ENCODE measurements at regions not wholly inside any gene's neighbourhood (a gene's known extent, or its start where the extent isn't known, plus 50 kb on each side); places are given as distances from the start of the nearest gene placed in this dataset.
"Not testable (repeated sequence)": the region's sequence is repeated elsewhere in the genome, so short reads cannot be mapped to it uniquely, and the experiment has no call there.

DNA sequence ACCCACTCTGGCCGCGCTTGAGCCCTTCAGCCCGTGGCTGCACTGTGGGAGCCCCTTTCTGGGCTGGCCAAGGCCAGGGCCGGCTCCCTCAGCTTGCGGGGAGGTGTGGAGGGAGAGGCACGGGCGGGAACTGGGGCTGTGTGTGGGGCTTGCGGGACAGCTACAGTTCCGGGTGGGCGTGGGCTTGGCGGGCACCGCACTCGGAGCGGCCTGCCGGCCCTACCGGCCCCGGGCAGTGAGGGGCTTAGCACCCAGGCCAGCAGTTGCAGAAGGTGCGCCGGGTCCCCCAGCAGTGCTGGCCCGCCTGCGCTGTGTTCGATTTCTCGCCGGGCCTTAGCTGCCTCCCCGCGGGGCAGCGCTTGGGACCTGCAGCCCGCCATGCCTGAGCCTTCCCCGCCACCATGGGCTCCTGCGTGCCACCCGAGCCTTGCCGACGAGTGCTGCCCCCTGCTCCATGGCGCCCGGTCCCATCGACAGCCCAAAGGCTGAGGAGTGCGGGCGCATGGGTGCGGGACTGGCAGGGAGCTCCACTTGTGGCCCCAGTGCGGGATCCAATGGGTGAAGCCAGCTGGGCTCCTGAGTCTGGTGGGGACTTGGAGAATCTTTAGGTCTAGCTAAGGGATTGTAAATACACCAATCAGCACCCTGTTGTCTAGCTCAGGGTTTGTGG lies 173.7 kb upstream of the FIGN start:
- no peak overlapping the region for H3K4me3 ChIP-seq (ENCODE audit: low read depth, low read length)
- TF ChIP-seq, protein P1, sequence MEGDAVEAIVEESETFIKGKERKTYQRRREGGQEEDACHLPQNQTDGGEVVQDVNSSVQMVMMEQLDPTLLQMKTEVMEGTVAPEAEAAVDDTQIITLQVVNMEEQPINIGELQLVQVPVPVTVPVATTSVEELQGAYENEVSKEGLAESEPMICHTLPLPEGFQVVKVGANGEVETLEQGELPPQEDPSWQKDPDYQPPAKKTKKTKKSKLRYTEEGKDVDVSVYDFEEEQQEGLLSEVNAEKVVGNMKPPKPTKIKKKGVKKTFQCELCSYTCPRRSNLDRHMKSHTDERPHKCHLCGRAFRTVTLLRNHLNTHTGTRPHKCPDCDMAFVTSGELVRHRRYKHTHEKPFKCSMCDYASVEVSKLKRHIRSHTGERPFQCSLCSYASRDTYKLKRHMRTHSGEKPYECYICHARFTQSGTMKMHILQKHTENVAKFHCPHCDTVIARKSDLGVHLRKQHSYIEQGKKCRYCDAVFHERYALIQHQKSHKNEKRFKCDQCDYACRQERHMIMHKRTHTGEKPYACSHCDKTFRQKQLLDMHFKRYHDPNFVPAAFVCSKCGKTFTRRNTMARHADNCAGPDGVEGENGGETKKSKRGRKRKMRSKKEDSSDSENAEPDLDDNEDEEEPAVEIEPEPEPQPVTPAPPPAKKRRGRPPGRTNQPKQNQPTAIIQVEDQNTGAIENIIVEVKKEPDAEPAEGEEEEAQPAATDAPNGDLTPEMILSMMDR (IDR thresholded peaks at IDR 0.05; ENCODE audit: insufficient read depth, low read length, missing control alignments) = no peak
- CTCF ChIA-PET = no interaction called here
- no peak for DNase-seq (ENCODE audit: low read depth, low spot score)
- POLR2A ChIA-PET = no interaction called here

GRCh38 chr2:163906410-163906809 lies 170.6 kb upstream of the FIGN start:
- no peak for DNase-seq (ENCODE audit: low read depth, low spot score)
- no peak overlapping the region for H3K4me3 ChIP-seq (ENCODE audit: low read depth, low read length)
- ChIA-PET POLR2A (no interaction called here), CTCF (interaction anchor here (1.5 kb wide), 1 partner anchor 8 kb away, joined by 4 read pairs; no protein-coding TSS in a partner anchor)
- TF ChIP-seq, protein P1 (IDR thresholded peaks at IDR 0.05; ENCODE audit: insufficient read depth, low read length, missing control alignments) = no peak

DNA sequence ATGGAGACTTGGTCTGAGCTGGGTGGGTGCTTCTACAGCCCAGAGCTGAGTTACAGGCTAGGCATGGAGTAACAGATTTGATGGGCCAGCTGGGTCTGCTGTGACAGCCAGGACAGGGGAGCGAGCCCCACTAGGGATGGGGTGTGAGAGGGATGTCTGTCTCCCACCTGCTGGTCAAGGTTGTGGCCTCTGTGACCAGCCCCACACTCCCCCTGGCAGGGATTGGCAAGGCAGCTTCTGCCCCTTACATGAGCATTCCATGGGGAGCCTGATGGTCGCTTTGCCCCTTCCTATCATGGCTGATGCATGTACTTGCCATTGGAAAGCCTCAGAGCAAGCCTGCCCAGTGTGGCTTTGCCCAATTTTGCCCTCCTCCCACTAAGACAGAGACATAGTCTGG lies 162.0 kb upstream of the FIGN start:
- ChIA-PET POLR2A (no interaction called here), CTCF (no interaction called here)
- TF ChIP-seq, protein P1 (IDR thresholded peaks at IDR 0.05; ENCODE audit: insufficient read depth, low read length, missing control alignments) = no peak
- DNase-seq (ENCODE audit: low read depth, low spot score) = no peak
- H3K4me3 ChIP-seq (ENCODE audit: low read depth, low read length) = no peak overlapping the region

DNA sequence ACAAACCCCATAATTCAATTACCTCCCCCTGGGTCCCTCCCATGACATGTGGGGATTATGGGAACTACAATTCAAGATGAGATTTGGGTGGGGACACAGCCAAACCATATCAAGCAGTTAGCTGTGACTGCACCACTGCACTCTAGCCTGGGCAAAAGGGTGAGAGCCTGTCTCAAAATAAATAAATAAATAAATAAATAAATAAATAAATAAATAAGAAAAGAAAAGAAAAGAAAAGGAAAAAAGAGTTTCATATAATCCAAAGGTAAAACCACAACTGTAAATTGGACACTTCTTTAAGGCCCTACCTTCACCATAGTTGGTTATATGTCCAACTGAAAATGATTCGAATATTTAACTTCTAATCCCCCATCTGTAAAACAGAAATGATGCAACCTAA lies 157.6 kb upstream of the FIGN start:
- H3K4me3 ChIP-seq (ENCODE audit: low read depth, low read length); POLR2A ChIA-PET; DNase-seq (ENCODE audit: low read depth, low spot score); CTCF ChIA-PET: not testable (repeated sequence)

DNA sequence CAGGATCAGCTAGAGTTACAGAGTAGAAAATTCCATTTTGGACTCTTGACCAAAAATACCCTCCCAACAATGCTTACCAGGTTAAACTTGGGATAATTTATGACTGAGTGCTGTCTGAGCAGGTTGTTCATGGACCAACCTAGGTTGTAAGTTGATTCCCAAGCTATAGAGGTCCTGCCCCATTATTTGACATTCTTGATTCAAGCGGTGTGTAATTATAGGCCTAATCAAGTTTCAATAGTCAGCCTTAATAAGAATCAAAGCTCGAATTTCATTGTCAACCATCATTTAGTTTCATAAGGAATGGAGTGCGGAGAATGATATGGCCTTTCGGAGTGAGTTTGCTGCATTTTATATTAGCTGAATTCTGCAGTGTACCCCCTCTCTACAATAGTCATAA lies 152.8 kb upstream of the FIGN start:
- POLR2A ChIA-PET = no interaction called here
- no peak for DNase-seq (ENCODE audit: low read depth, low spot score)

GRCh38 chr2:163887182-163887581 lies 151.4 kb upstream of the FIGN start:
- ChIA-PET POLR2A (no interaction called here), CTCF (interaction anchor here (1.1 kb wide), 1 partner anchor 8 kb away, joined by 3 read pairs; no protein-coding TSS in a partner anchor)
- H3K4me3 ChIP-seq (ENCODE audit: low read depth, low read length) = no peak overlapping the region
- DNase-seq (ENCODE audit: low read depth, low spot score) = no peak
- TF ChIP-seq, protein P1 (IDR thresholded peaks at IDR 0.05; ENCODE audit: insufficient read depth, low read length, missing control alignments) = no peak

More for the DNA sequence above, 152.8 kb upstream of the FIGN start:
- CTCF ChIA-PET = interaction anchor here (1.0 kb wide), 1 partner anchor 697 kb away, joined by 3 read pairs; no protein-coding TSS in a partner anchor
- no peak overlapping the region for H3K4me3 ChIP-seq (ENCODE audit: low read depth, low read length)
- TF ChIP-seq, protein P1 (IDR thresholded peaks at IDR 0.05; ENCODE audit: insufficient read depth, low read length, missing control alignments) = no peak

GRCh38 chr2:163884416-163884815 lies 148.6 kb upstream of the FIGN start:
- ChIA-PET CTCF (no interaction called here), POLR2A (no interaction called here)
- DNase-seq (ENCODE audit: low read depth, low spot score) = no peak

More at GRCh38 chr2:163884416-163884815, 148.6 kb upstream of the FIGN start:
- TF ChIP-seq, protein P1 (IDR thresholded peaks at IDR 0.05; ENCODE audit: insufficient read depth, low read length, missing control alignments) = no peak
- H3K4me3 ChIP-seq (ENCODE audit: low read depth, low read length) = no peak overlapping the region

Measured in AG04449 (cell line).